GM13976 (cell line): ENCODE measurements at regions not wholly inside any gene's neighbourhood (a gene's known extent, or its start where the extent isn't known, plus 50 kb on each side); places are given as distances from the start of the nearest gene placed in this dataset.

Source experiments
- DNase-seq: peaks from one replicate; pipeline ENCODE4 v3.0.0; 2012; ENCODE audit warnings: low spot score
- in situ Hi-C: fragments of 300-500 bp; cut with MboI; formaldehyde crosslinking; loops from one replicate; pipeline ENCODE4 v1.12.0; 2022; ENCODE audit warnings: low sequenced_read_pairs, mixed read lengths, inconsistent platforms; ENCODE audit not compliant: unreplicated experiment
- TF ChIP-seq, protein P1 (sequence below): IDR thresholded peaks from 2 replicates; pipeline ENCODE4 v1.5.1; 2012; ENCODE audit warnings: borderline replicate concordance, mild to moderate bottlenecking; ENCODE audit not compliant: insufficient read depth; ENCODE audit errors: extremely low read depth, missing control alignments, control extremely low read depth

DNA sequence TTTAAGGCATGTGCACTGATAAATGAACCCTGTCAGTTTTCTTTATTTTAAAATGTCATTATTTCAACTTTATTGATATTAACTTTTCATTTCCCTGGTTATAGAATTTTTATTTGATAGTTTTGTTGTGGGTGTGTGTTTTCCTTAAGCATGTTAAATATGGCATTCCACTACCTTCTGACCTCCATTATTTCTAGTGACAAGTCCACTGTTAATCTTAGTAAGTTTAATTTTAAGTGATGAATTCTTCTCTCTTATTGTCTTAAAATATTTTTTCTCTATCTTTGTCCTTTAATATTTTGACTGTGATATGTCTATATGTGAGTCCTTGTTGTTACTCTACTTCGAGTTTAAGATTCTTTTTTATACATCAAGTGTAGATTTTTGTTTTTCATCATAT, 685.7 kb downstream of the GALR1 start:
- no peak for DNase-seq
- in situ Hi-C loops = no loop called here
- TF ChIP-seq, protein P1, sequence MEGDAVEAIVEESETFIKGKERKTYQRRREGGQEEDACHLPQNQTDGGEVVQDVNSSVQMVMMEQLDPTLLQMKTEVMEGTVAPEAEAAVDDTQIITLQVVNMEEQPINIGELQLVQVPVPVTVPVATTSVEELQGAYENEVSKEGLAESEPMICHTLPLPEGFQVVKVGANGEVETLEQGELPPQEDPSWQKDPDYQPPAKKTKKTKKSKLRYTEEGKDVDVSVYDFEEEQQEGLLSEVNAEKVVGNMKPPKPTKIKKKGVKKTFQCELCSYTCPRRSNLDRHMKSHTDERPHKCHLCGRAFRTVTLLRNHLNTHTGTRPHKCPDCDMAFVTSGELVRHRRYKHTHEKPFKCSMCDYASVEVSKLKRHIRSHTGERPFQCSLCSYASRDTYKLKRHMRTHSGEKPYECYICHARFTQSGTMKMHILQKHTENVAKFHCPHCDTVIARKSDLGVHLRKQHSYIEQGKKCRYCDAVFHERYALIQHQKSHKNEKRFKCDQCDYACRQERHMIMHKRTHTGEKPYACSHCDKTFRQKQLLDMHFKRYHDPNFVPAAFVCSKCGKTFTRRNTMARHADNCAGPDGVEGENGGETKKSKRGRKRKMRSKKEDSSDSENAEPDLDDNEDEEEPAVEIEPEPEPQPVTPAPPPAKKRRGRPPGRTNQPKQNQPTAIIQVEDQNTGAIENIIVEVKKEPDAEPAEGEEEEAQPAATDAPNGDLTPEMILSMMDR = no peak

DNA sequence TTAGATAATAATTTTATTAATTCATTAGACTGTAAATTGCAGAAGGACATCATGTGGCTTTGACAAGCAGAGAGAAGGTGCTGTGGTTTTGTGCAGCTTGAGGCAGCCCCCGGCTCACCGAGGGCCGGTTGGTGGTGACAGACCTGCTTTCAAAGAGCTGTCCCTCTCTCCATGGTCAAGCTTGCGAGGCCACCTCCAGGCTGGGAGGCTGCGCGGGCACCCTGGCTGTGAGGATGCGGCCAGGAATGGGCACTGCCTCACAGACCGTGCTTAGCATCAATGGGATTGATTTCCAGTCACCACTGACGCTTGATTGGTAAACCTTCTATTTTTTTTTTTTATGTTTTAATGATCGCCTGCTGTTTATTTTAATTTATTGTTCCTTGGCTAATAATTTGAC, 690.9 kb downstream of the GALR1 start:
- in situ Hi-C loops = no loop called here
- TF ChIP-seq, protein P1 = no peak
- DNase-seq = no peak

DNA sequence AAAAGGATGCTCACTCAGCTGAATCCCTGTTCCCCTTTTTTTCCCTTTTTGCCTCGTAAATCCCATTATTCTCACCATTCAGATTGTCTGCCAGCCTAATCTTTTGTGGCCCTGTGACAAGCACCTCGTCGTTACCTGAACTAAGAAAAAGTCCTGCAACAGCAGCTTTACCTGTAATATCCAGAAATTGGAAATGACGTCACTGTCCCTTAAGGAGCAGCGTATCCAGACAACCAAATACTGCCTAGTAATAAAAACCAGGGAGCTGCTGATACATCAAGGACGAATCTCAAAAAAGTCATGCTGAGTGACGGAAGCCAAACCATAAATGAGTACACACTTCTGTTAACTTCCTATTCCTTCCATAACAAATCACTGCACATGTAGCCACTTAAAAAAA, 694.9 kb downstream of the GALR1 start:
- TF ChIP-seq, protein P1 = no peak
- no peak for DNase-seq
- in situ Hi-C loops = no loop called here

DNA sequence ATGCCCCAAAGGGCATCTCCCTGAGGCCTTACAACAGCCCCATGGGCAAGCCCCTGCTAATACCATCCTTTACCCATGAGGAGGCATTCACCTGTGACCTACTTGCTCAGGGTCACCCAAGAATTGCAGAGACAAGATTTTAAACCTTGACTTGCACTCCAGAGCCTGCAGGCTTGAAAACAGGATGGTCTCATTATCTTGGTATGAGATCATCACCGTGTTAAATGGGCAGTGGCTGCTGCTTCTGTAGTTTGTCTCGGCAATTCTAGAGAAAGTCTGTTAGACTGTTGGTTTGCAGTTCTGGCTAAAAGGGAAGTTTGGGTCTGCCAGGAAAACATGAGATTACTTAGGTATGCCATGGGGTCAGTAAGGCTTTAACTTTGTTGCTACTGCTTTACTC, 698.9 kb downstream of the GALR1 start:
- TF ChIP-seq, protein P1 = no peak
- in situ Hi-C loops = no loop called here
- DNase-seq = no peak

DNA sequence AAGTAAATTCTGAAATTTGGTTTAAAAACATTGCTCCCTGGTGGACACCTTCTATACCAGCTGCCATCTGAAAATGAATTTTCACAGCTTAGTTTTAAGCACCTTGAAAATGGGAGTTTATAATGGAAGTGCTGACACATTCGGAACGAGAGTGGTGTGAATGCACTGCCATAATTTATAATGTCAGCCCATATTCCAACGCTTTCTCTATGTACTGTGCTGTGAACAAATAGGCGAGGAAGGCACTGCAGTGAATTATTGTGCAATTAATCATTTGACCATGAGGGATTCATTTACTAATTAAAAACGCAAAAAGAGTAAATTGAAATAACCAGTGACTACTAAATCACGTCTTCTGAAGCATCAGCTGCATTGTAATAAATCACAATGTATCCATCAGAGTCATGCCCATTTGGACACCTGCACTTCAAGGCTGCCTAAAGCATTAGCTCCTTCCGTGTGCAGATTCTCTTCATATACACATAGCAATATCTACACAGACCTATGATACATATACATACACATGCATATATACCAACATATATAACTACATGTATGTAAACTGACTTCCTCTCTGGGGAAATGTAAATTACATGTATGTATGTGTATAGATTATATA, 699.8 kb downstream of the GALR1 start:
- in situ Hi-C loops = no loop called here
- TF ChIP-seq, protein P1 = no peak
- no peak for DNase-seq

DNA sequence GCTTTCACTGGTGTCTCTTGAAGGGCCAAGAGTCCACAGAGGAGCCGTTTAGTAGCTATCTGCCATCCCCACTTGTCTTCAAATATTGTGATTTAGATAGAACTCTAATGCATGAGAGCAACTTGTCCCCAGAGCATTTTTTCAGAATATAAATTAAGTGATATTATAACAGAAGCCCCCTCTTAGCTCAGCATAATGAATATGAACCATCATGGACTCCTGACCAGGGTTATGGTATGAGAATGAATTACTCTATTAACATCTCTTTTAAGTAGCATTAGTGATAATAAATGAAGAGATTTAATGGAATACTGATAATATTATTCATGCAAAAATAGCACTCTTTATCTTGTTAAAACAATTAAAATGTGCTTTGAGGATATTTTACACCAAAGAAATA, 709.6 kb downstream of the GALR1 start:
- in situ Hi-C loops = no loop called here
- DNase-seq = no peak
- TF ChIP-seq, protein P1 = no peak
